Activated CD8-positive, alpha-beta memory T cell treated with anti-CD3 and anti-CD28 coated beads, Interleukin-2, amount 10 ng/mL, durations not matched to agents 7 days and 5 days (primary cell): ENCODE measurements at regions not wholly inside any gene's neighbourhood (a gene's known extent, or its start where the extent isn't known, plus 50 kb on each side); places are given as distances from the start of the nearest gene placed in this dataset.
"Not testable (repeated sequence)": the region's sequence is repeated elsewhere in the genome, so short reads cannot be mapped to it uniquely, and the experiment has no call there.

Experiments
- ATAC-seq: fragments of 150-1000 bp; cut with Tn5 transposase; one replicate; pipeline ENCODE4 v1.10.0; 2021; ENCODE audit warnings: moderate library complexity
- CTCF ChIA-PET: fragments of 350-600 bp; sonication (Branson Sonifier 250); formaldehyde crosslinking; loops from one replicate; lab custom pipeline; 2021; ENCODE audit warnings: antibody characterized with exemption; lab: Charles Lee
- DNase-seq: peaks from one replicate; pipeline ENCODE4 v3.0.0-alpha.2; 2020
- H3K27ac Mint-ChIP-seq: one replicate; pipeline ENCODE4 v1.8.0; 2021; ENCODE audit warnings: mild to moderate bottlenecking, mixed read lengths
- H3K27me3 Mint-ChIP-seq: one replicate; pipeline ENCODE4 v1.8.0; 2021; ENCODE audit warnings: mixed read lengths
- H3K36me3 Mint-ChIP-seq: one replicate; pipeline ENCODE4 v1.8.0; 2021; ENCODE audit warnings: mild to moderate bottlenecking, mixed read lengths
- H3K4me1 Mint-ChIP-seq: one replicate; pipeline ENCODE4 v1.8.0; 2021; ENCODE audit warnings: mixed read lengths
- H3K4me3 Mint-ChIP-seq: one replicate; pipeline ENCODE4 v1.8.0; 2021; ENCODE audit warnings: mild to moderate bottlenecking, moderate library complexity, mixed read lengths
- H3K9me3 Mint-ChIP-seq: one replicate; pipeline ENCODE4 v1.8.0; 2022; ENCODE audit warnings: low read depth, mixed read lengths

DNA sequence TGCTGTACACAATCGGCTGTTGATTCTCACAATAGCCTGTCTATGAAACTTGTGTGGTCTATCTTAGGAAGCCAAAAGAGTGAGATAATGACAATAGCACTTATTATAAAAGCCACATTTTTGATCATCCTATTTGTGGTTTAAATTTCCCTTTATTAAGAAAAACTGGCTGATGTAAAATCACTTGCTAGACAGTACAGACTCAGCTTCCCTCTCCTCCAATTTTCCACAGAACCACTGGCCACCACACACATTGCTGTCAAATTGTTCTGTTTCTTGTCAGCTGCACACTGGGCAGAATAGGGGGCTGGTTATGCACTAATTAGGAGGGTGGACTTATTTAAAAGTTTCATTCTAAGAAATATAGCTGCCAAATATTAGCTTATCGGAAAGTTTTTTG is 425.9 kb downstream of the EPHA3 start:
- ATAC-seq (no peak), DNase-seq (no peak)
- no peak overlapping the region for H3K4me3 Mint-ChIP-seq
- H3K4me1 Mint-ChIP-seq: no peaks in the 10 kb centered on the region
- no peaks in the 10 kb centered on the region for H3K27me3 Mint-ChIP-seq
- H3K9me3 Mint-ChIP-seq: peaks cover 5% of the 10 kb centered on the region
- CTCF ChIA-PET: no interaction called here
- no peak overlapping the region for H3K27ac Mint-ChIP-seq
- H3K36me3 Mint-ChIP-seq: no peaks in the 10 kb centered on the region

DNA sequence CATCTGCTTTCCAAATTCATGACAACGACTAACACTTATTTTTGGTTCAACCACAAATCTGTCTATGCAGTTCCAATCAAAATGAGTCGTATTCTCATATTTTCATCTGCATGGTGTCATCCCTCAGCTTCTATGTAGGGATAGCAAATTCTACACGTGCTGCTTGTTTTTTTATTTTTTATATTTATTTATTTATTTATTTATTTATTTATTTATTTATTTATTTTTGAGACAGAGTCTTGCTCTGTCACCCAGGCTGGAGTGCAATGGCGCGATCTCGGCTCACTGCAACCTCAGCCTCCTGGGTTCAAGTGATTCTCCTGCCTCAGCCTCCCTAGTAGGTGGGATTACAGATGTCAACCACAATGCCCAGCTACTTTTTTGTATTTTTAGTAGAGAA is 447.2 kb downstream of the EPHA3 start:
- ATAC-seq, DNase-seq, H3K27ac Mint-ChIP-seq, H3K4me1 Mint-ChIP-seq, H3K27me3 Mint-ChIP-seq, CTCF ChIA-PET, H3K4me3 Mint-ChIP-seq, H3K36me3 Mint-ChIP-seq: not testable (repeated sequence)
- peaks cover 15% of the 10 kb centered on the region for H3K9me3 Mint-ChIP-seq

DNA sequence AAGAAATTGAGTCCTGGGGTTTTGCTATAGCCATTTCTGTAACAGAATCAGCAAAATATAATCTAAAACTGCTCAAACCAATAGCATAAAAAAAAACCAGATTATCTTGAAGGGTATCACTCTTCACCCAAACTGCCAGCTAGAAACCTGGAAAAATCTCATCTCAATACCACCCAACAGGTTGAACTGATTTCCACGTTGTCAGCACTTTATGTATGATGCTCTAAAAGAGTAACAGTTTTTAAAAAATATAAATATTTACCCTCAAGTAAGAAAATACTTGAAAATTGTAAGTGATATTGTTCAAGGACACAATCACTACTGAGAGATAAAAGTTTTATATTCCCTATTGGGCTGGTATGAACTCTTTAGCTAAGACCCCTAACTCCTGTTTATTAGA is 451.3 kb downstream of the EPHA3 start:
- Mint-ChIP-seq H3K9me3 (peaks cover 20% of the 10 kb centered on the region), H3K4me3 (no peak overlapping the region), H3K4me1 (no peaks in the 10 kb centered on the region), H3K36me3 (no peaks in the 10 kb centered on the region), H3K27ac (no peak overlapping the region), H3K27me3 (no peaks in the 10 kb centered on the region)
- DNase-seq (no peak), ATAC-seq (no peak)
- CTCF ChIA-PET: no interaction called here

DNA sequence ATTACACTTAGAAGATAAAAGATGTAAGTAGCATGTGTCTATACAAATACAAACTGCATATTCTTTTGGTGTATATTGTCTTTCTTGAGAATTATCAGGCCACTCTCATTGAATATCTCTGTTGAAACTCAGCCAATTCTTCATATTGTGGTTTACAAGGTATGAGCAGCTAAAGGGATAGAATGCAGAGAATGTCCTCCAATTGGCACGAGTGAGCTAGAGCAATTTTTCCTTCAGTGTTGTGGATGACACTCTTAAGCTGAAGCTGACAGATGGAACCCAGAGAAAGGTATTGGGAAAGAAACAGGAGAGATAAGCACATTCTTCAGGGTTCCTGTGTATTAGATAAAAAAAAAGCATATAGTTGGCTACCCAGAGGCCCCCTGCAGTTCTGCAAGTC is 453.1 kb downstream of the EPHA3 start:
- no peak overlapping the region for H3K27ac Mint-ChIP-seq
- CTCF ChIA-PET: no interaction called here
- no peaks in the 10 kb centered on the region for H3K36me3 Mint-ChIP-seq
- H3K4me1 Mint-ChIP-seq: no peaks in the 10 kb centered on the region
- no peaks in the 10 kb centered on the region for H3K27me3 Mint-ChIP-seq
- no peak for DNase-seq
- ATAC-seq: no peak
- H3K4me3 Mint-ChIP-seq: no peak overlapping the region
- H3K9me3 Mint-ChIP-seq: peaks cover 22% of the 10 kb centered on the region

DNA sequence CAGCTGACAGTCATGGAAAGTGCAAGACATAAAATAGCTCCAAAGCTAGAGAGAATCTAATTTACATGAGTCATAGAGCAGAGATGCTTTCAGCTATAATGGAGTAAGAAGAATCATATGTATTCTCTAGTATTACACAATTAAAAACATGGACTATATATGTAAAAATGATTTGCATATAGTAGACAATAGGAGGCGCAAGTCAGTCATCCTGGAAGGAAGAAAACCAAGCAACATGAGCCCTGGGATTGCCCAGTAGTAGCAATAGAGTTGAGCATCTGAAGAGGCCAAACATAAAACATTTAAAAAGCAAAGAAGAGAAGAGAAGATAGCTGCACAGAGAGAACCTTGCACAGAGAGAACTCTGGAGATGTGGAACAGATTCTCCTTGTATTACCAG is 455.0 kb downstream of the EPHA3 start:
- Mint-ChIP-seq H3K4me3 (no peak overlapping the region), H3K27me3 (no peaks in the 10 kb centered on the region), H3K9me3 (peaks cover 21% of the 10 kb centered on the region), H3K27ac (no peak overlapping the region), H3K4me1 (no peaks in the 10 kb centered on the region), H3K36me3 (no peaks in the 10 kb centered on the region)
- no peak for DNase-seq
- no peak for ATAC-seq
- CTCF ChIA-PET: no interaction called here

DNA sequence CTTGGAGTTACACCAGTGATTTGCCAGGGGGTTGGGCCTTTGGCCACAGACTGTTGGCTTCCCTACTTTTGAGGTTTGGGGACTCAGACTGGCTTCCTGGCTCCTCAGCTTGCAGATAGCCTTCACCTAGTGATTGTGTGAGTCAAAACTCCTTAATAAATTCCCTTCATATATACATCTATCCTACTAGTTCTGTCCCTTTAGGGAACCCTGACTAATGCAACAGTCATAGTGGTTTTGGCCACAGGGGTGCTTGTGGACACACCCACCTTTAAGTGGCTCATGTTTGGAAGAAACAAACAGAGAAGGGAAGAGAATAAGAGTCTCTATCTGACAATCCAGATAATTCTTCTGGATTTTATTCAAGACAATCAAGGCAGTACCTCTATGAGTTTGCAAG is 457.7 kb downstream of the EPHA3 start:
- Mint-ChIP-seq H3K36me3 (no peaks in the 10 kb centered on the region), H3K4me1 (no peaks in the 10 kb centered on the region), H3K4me3 (no peak overlapping the region), H3K27me3 (no peaks in the 10 kb centered on the region), H3K9me3 (peaks cover 21% of the 10 kb centered on the region), H3K27ac (no peak overlapping the region)
- ATAC-seq: no peak
- DNase-seq: no peak
- CTCF ChIA-PET: no interaction called here

DNA sequence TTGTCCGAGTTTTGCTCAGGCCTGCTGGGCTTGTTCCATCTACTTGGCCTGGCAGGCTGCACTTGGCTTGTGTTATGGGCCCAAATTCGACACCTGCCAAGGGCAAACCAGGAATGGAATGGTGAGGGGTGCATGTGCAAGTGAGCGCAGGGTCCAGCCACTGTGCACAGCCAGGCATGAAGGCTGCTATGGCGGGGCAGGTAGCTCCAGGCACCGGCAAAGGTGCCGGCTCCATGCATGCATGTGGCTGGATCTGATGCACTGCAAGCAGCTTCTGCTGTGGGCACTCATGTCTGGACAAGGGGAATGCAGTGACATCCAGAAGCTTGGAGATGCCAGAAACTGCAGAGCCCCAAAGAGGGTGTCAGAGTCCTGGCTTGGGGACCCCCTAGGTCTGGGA is 463.0 kb downstream of the EPHA3 start:
- no peaks in the 10 kb centered on the region for H3K36me3 Mint-ChIP-seq
- no peak for DNase-seq
- no peak for ATAC-seq
- H3K4me1 Mint-ChIP-seq: no peaks in the 10 kb centered on the region
- H3K9me3 Mint-ChIP-seq: peaks cover 8% of the 10 kb centered on the region
- CTCF ChIA-PET: no interaction called here
- H3K27me3 Mint-ChIP-seq: no peaks in the 10 kb centered on the region
- no peak overlapping the region for H3K27ac Mint-ChIP-seq
- H3K4me3 Mint-ChIP-seq: no peak overlapping the region

DNA sequence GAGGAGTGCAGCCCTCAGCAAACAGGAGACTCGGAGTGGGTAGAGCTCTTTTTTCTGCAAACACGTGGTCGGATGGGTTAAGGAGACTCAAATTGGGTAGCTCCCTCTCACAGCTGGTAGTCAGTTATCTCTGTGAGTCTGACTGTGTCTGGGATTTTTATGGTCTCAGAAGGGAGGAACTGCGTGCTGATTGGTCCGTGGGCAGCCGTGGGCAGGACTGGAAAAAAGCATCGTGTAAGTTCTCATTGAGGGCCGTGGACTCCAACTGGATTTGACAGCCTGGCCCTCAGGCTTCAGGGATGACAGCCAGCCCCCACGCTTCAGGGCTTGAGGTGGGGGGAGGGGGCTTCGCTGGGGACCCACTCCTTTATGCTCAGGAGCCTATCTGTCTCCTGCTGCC is 463.9 kb downstream of the EPHA3 start:
- peaks cover 5% of the 10 kb centered on the region for H3K9me3 Mint-ChIP-seq
- H3K4me3 Mint-ChIP-seq: no peak overlapping the region
- H3K36me3 Mint-ChIP-seq: no peaks in the 10 kb centered on the region
- ATAC-seq: no peak
- no peaks in the 10 kb centered on the region for H3K4me1 Mint-ChIP-seq
- CTCF ChIA-PET: no interaction called here
- no peaks in the 10 kb centered on the region for H3K27me3 Mint-ChIP-seq
- H3K27ac Mint-ChIP-seq: no peak overlapping the region
- no peak for DNase-seq

DNA sequence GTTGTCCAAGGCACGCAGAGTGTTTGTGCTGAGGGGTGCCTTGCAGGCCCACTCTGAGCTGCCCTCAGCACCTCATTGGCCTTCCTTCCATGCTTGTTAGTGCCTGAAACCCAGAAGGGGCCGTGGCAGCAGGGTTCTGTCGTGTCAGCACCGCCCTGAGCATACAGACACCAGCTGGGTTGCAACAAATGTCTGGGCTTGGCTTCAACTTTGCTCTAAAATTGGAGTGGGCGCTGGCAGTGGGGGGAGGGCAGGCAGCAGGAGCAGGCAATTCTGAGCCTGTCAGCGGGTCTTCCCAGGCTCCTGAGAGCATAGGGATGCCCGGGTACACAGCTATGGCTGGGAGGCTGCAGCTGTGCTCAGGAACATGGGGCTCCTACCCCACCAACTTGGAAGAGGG is 464.3 kb downstream of the EPHA3 start:
- Mint-ChIP-seq H3K36me3 (no peaks in the 10 kb centered on the region), H3K4me1 (no peaks in the 10 kb centered on the region), H3K9me3 (peaks cover 5% of the 10 kb centered on the region), H3K27me3 (no peaks in the 10 kb centered on the region), H3K27ac (no peak overlapping the region), H3K4me3 (no peak overlapping the region)
- CTCF ChIA-PET: no interaction called here
- ATAC-seq: no peak
- DNase-seq: no peak

DNA sequence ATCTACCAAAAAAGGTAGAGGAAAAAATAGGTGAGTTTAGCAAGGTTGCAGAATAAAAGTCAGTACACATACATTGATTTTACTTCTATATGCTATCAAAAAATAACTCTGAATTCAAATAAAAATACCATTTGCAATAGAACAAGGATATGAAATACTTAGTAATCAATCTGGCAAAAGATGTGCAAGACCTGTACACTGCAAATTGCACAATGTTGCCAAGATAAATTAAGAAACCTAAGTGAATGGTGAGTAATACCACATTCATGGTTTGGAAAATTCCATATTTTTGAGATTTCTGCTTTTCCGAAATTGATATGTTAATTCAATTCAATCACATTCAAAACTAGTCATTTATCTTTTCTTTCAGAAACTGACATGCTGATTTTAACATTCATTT is 464.8 kb downstream of the EPHA3 start:
- CTCF ChIA-PET: no interaction called here

DNA sequence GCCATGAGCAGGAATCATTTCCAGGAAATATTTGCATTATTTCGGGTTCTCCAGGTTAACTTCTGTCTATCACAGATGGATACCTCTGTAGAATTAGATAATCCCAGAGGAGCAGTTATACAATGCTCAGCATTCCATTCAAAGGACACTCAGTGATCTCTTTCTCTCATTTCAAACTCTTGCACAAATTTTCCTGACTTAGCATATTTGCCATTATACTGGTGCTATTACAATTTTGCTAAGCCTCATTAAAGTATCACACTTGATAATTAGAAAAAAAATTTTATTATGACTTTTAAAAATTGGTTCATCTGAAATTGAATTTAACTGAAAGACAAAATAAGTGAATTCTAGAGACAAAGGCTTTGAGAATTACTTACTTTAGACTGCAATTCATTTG is 469.0 kb downstream of the EPHA3 start:
- Mint-ChIP-seq H3K36me3 (no peaks in the 10 kb centered on the region), H3K4me3 (no peak overlapping the region), H3K4me1 (no peaks in the 10 kb centered on the region), H3K9me3 (peaks cover 2% of the 10 kb centered on the region), H3K27ac (no peak overlapping the region), H3K27me3 (no peaks in the 10 kb centered on the region)
- CTCF ChIA-PET: no interaction called here
- ATAC-seq: no peak
- no peak for DNase-seq

More for the DNA sequence above, 464.8 kb downstream of the EPHA3 start:
- DNase-seq (no peak), ATAC-seq (no peak)
- Mint-ChIP-seq H3K27ac (no peak overlapping the region), H3K9me3 (peaks cover 5% of the 10 kb centered on the region), H3K27me3 (no peaks in the 10 kb centered on the region), H3K4me1 (no peaks in the 10 kb centered on the region), H3K4me3 (no peak overlapping the region), H3K36me3 (no peaks in the 10 kb centered on the region)

DNA sequence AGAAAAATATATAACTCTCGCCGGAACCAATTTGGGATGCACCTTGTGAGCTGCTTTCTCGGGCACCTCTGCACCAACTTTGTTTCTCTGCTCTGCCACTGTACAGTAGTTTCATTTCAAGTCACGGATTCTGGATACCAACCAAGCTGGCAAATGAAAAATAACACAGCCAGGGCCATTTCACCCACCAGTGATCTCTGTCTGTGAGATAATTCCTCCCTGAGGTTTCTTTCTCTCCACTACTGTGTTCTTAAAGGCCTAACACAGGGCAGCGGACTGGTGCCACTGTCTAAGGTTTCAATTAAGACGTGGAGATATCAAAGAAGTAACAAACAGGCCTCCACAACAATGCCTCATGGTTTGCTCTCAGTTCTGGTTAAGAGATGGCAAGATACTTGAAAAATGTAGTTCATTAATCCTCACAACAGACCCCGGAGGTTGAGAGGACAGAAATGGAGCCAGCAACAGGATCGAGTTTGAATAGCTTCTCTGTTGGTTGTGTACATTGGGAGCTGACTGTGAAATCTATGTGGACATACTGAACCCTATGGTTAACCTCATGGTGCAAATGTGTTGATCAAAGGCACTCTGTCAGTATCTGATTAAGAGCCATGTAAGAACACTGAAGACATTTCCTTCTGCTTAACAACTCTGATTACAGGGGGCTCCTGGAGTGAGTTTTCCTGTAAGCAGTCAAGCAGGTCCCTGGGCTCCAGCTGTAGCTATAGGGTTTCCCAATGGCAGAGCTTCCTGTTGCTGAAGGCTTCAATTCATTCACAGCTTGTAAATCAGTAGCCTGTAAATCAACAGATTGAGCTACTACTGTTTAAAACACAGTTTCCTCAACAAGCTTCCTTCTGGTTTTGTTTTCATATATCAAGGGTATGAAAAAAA is 470.5 kb downstream of the EPHA3 start:
- H3K4me1 Mint-ChIP-seq: no peaks in the 10 kb centered on the region
- DNase-seq (no peak), ATAC-seq (no peak)
- CTCF ChIA-PET: interaction anchor here (1.6 kb wide), 1 partner anchor 14 kb away, joined by 3 read pairs; no protein-coding TSS in a partner anchor
- no peak overlapping the region for H3K4me3 Mint-ChIP-seq
- H3K27me3 Mint-ChIP-seq: no peaks in the 10 kb centered on the region
- no peaks in the 10 kb centered on the region for H3K36me3 Mint-ChIP-seq
- no peak overlapping the region for H3K27ac Mint-ChIP-seq
- peaks cover 2% of the 10 kb centered on the region for H3K9me3 Mint-ChIP-seq

DNA sequence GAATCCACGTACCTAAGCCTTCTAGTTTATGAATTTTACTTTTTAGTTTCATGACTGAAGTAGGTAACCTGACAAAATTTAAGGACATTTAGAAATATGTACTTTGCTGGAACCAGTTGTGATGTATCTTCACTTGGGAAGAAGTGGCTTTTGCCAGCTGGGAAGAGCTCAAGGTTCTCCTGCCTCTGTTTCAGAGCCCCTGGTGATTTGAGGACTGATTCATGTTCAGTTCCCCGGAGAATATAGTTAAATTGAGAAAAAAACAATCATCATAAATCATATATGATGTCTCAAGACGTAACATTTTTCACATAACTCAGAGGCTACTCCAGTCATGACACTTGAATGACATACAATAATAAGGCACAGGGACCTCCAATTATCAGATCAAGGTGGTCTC is 473.4 kb downstream of the EPHA3 start:
- Mint-ChIP-seq H3K4me1 (no peaks in the 10 kb centered on the region), H3K9me3 (peaks cover 2% of the 10 kb centered on the region), H3K27ac (no peak overlapping the region), H3K4me3 (no peak overlapping the region), H3K36me3 (no peaks in the 10 kb centered on the region), H3K27me3 (no peaks in the 10 kb centered on the region)
- ATAC-seq: no peak
- no peak for DNase-seq
- CTCF ChIA-PET: no interaction called here

DNA sequence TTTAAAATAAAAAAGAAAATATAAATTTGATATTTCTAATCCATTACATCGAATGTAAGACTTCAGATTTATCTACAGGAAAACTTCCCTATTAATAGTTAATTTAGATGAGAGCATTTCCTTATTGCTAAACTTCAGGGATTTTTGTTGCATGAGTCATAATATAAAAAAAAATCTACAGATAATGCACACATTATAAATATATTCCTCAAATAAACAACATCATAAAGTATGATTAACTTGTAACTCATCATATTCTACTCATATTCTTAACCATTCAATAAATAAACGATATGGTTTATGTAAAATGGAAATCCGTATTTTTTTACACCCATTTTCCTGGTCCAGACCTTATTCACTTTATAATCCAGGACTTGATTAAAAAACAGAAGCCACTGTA is 477.0 kb downstream of the EPHA3 start:
- Mint-ChIP-seq H3K27ac (no peak overlapping the region), H3K4me3 (no peak overlapping the region), H3K4me1 (no peaks in the 10 kb centered on the region), H3K9me3 (peaks cover 4% of the 10 kb centered on the region), H3K36me3 (no peaks in the 10 kb centered on the region), H3K27me3 (no peaks in the 10 kb centered on the region)
- CTCF ChIA-PET: no interaction called here
- DNase-seq: no peak
- no peak for ATAC-seq
